ENCODE measurements at regions not wholly inside any gene's neighbourhood (a gene's known extent, or its start where the extent isn't known, plus 50 kb on each side); places are given as distances from the start of the nearest gene placed in this dataset.

GRCh38 chr15:46442901-46443590 is 808.2 kb downstream of the SQOR start:
- H3K4me3 ChIP-seq (ENCODE audit: low read depth, low read length): no peak overlapping the region
- TF ChIP-seq, protein P1, sequence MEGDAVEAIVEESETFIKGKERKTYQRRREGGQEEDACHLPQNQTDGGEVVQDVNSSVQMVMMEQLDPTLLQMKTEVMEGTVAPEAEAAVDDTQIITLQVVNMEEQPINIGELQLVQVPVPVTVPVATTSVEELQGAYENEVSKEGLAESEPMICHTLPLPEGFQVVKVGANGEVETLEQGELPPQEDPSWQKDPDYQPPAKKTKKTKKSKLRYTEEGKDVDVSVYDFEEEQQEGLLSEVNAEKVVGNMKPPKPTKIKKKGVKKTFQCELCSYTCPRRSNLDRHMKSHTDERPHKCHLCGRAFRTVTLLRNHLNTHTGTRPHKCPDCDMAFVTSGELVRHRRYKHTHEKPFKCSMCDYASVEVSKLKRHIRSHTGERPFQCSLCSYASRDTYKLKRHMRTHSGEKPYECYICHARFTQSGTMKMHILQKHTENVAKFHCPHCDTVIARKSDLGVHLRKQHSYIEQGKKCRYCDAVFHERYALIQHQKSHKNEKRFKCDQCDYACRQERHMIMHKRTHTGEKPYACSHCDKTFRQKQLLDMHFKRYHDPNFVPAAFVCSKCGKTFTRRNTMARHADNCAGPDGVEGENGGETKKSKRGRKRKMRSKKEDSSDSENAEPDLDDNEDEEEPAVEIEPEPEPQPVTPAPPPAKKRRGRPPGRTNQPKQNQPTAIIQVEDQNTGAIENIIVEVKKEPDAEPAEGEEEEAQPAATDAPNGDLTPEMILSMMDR (conservative IDR thresholded peaks at IDR 0.05; ENCODE audit: low read depth, low read length): no peak
- DNase-seq (ENCODE audit: low read depth): no peak

DNA sequence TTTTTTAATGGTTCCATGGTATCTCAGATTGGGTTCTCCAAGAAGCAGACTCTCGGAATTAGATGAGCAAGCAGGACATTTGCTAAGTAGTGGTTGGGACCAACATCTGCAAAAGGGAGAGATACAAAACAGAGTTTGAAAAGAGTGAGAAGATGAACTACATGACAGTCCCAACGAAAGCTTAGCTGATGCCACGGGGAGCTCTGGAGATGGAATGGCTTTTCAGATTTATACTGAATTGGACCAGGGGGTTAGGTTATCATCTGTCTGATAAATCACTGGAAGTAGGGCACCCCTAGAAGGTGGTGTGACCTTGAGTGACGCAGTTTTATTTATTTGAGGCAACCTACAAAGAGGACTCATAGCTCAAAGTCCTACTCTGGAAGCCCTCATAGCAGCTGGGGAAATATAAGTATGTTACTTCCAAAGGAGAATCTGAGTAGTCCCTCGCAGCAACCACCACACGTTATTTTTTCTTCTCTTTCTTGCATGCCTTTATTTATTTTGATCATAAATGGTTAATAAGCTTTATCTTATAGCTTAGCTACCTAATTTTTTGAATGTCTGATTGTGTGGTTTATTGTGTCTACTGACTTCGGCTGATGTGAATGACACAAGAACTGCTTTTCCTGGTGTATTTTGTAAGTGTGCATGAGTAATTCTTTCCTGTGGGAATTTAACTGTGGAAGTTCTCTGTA is 815.4 kb downstream of the SQOR start:
- TF ChIP-seq, protein P1 (conservative IDR thresholded peaks at IDR 0.05; ENCODE audit: low read depth, low read length): no peak
- DNase-seq (ENCODE audit: low read depth): no peak

GRCh38 chr15:46450810-46451182 is 816.0 kb downstream of the SQOR start:
- TF ChIP-seq, protein P1 (conservative IDR thresholded peaks at IDR 0.05; ENCODE audit: low read depth, low read length): no peak

More for the DNA sequence above, 815.4 kb downstream of the SQOR start:
- no peak overlapping the region for H3K4me3 ChIP-seq (ENCODE audit: low read depth, low read length)

GRCh38 chr15:46452297-46452820 is 817.5 kb downstream of the SQOR start:
- DNase-seq (ENCODE audit: low read depth): no peak
- TF ChIP-seq, protein P1 (conservative IDR thresholded peaks at IDR 0.05; ENCODE audit: low read depth, low read length): no peak
- H3K4me3 ChIP-seq (ENCODE audit: low read depth, low read length): no peak overlapping the region

More at GRCh38 chr15:46450810-46451182, 816.0 kb downstream of the SQOR start:
- DNase-seq (ENCODE audit: low read depth): no peak
- H3K4me3 ChIP-seq (ENCODE audit: low read depth, low read length): no peak overlapping the region

DNA sequence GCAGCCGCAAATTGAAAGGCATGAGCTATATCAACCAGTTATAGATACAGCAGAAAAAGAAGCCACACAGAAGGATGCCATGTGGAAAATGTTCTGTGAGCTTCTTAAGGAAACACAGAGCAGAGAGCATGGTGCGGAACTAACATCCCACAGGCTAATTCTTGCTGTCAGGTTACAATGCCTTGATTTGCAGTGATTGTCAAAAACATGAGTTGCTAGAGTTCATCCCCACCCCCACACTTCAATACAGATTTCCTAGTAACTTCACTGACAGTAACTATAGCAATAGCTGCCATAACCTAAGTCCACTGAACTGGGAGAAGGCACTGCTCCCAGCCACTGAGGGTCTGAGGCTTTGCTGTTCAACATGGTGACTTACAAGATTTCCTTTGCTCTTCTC is 821.6 kb downstream of the SQOR start:
- no peak for DNase-seq (ENCODE audit: low read depth)
- TF ChIP-seq, protein P1 (conservative IDR thresholded peaks at IDR 0.05; ENCODE audit: low read depth, low read length): no peak
- H3K4me3 ChIP-seq (ENCODE audit: low read depth, low read length): no peak overlapping the region

- no peak for DNase-seq (ENCODE audit: low read depth)
- TF ChIP-seq, protein P1 (conservative IDR thresholded peaks at IDR 0.05; ENCODE audit: low read depth, low read length): no peak
Measured at GRCh38 chr15:46460431-46461094, 825.7 kb downstream of the SQOR start.

More at GRCh38 chr15:46460431-46461094, 825.7 kb downstream of the SQOR start:
- H3K4me3 ChIP-seq (ENCODE audit: low read depth, low read length): no peak overlapping the region

Data from choroid plexus epithelial cell (primary cell).